B cell (primary cell): ENCODE measurements at regions not wholly inside any gene's neighbourhood (a gene's known extent, or its start where the extent isn't known, plus 50 kb on each side); places are given as distances from the start of the nearest gene placed in this dataset.

Source experiments
- ATAC-seq: fragments of 200-7000 bp; cut with Tn5 transposase; one replicate; pipeline ENCODE4 v1.10.0; 2021; ENCODE audit warnings: low read depth, mild to moderate bottlenecking, moderate number of reproducible peaks, moderate library complexity
- CTCF ChIA-PET: fragments of 350-600 bp; sonication (Branson Sonifier 250); formaldehyde crosslinking; loops from one replicate; lab custom pipeline; 2021; ENCODE audit warnings: antibody characterized with exemption, inconsistent platforms; lab: Charles Lee
- POLR2A ChIA-PET: fragments of 350-600 bp; sonication (Branson Sonifier 250); formaldehyde crosslinking; loops from one replicate; lab custom pipeline; 2021; ENCODE audit warnings: antibody characterized with exemption; lab: Charles Lee
- DNase-seq: peaks from one replicate; pipeline ENCODE4 v3.0.0; 2013
- H2AFZ ChIP-seq: 2 replicates; pipeline ENCODE4 v1.6.1; 2012; ENCODE audit warnings: mild to moderate bottlenecking, low read depth, low read length; ENCODE audit not compliant: insufficient read depth, poor library complexity, severe bottlenecking
- H3K27ac ChIP-seq, 2 donors: 1 replicate in 1 of 2; 2 replicates in 1 of 2; pipeline ENCODE4 v1.5.1; 2012 to 2013; ENCODE audit warnings: low read length in 2 of 2, mild to moderate bottlenecking in 2 of 2, moderate library complexity in 1 of 2
- H3K27me3 ChIP-seq, 4 experiments: fragments of 200-600 bp in 1 of 4; sonication (generic) in 1 of 4; replicated peaks in 1 of 4; 1 replicate in 2 of 4; 2 replicates in 2 of 4; pipeline versions ENCODE4 v1.6.1 to v1.7.0; 2013 to 2016; ENCODE audit warnings: low read length in 3 of 4, mild to moderate bottlenecking in 2 of 4, mixed read lengths in 1 of 4, moderate library complexity in 1 of 4; ENCODE audit not compliant: insufficient read depth in 4 of 4, control insufficient read depth in 3 of 4; ENCODE audit errors: control extremely low read depth in 1 of 4
- H3K36me3 ChIP-seq, 2 experiments: replicated peaks in 1 of 2; 1 replicate in 1 of 2; 2 replicates in 1 of 2; pipeline versions ENCODE4 v1.6.1 to v1.7.1; 2013; ENCODE audit warnings: low read length in 1 of 2; ENCODE audit not compliant: insufficient read depth in 2 of 2, control insufficient read depth in 1 of 2; ENCODE audit errors: control extremely low read depth in 1 of 2, extremely low read depth in 1 of 2
- H3K4me1 ChIP-seq, 2 donors: fragments of 200-600 bp in 1 of 2; sonication (generic) in 1 of 2; 1 replicate in 1 of 2; 2 replicates in 1 of 2; pipeline versions ENCODE4 v1.5.1 to v1.6.1; 2013 to 2017; ENCODE audit warnings: low read length in 2 of 2; ENCODE audit not compliant: control insufficient read depth in 2 of 2, insufficient read depth in 2 of 2
- H3K4me2 ChIP-seq: replicated peaks from 2 replicates; pipeline ENCODE3; 2012; ENCODE audit warnings: mild to moderate bottlenecking, low read depth, low read length; ENCODE audit not compliant: poor library complexity, severe bottlenecking
- H3K4me3 ChIP-seq, 5 experiments: fragments of 200-600 bp in 1 of 5; sonication (generic) in 1 of 5; 1 replicate in 3 of 5; 2 replicates in 2 of 5; pipeline versions ENCODE4 v1.5.1 to v1.7.0; 2011 to 2016; ENCODE audit warnings: low read length in 4 of 5, mild to moderate bottlenecking in 4 of 5, low read depth in 2 of 5, control low read depth in 1 of 5, moderate library complexity in 1 of 5; ENCODE audit not compliant: insufficient read depth in 1 of 5; ENCODE audit errors: control extremely low read depth in 1 of 5, extremely low read depth in 1 of 5
- H3K79me2 ChIP-seq: fragments of 200-600 bp; sonication (generic); one replicate; pipeline ENCODE4 v1.6.0; 2016; ENCODE audit warnings: low read length; ENCODE audit not compliant: control insufficient read depth, insufficient read depth
- H3K9ac ChIP-seq: fragments of 200-600 bp; sonication (generic); 2 replicates; pipeline ENCODE4 v1.6.1; 2017; ENCODE audit warnings: mild to moderate bottlenecking, low read length, moderate library complexity
- H3K9me3 ChIP-seq, 3 donors: one replicate each; pipeline versions ENCODE4 v1.6.1 to v1.7.1; 2013; ENCODE audit warnings: low read length in 2 of 3; ENCODE audit not compliant: control insufficient read depth in 2 of 3, insufficient read depth in 1 of 3; ENCODE audit errors: control extremely low read depth in 1 of 3
- H4K20me1 ChIP-seq: 2 replicates; pipeline ENCODE4 v1.6.0; 2012; ENCODE audit warnings: mild to moderate bottlenecking, low read length; ENCODE audit not compliant: insufficient read depth, control insufficient read depth, poor library complexity, severe bottlenecking
- H3K27ac Mint-ChIP-seq: one replicate; pipeline ENCODE4 v1.8.0; 2021; ENCODE audit warnings: mixed read lengths
- H3K27me3 Mint-ChIP-seq: one replicate; pipeline ENCODE4 v1.8.0; 2021; ENCODE audit warnings: mixed read lengths
- H3K4me1 Mint-ChIP-seq: one replicate; pipeline ENCODE4 v1.8.0; 2021; ENCODE audit warnings: mixed read lengths
- H3K4me3 Mint-ChIP-seq: one replicate; pipeline ENCODE4 v1.8.0; 2021; ENCODE audit warnings: mixed read lengths
- H3K9me3 Mint-ChIP-seq: one replicate; pipeline ENCODE4 v1.8.0; 2022; ENCODE audit warnings: mixed read lengths; ENCODE audit not compliant: insufficient read depth
- EZH2 ChIP-seq: IDR thresholded peaks from 2 replicates; pipeline ENCODE4 v1.6.1; 2012; ENCODE audit warnings: borderline replicate concordance, low read depth, mild to moderate bottlenecking, moderate library complexity, low read length; ENCODE audit not compliant: insufficient read depth, poor library complexity, severe bottlenecking
- WGBS: methylation state at CpG from one replicate; pipeline ENCODE4 v1.1.5; 2013; ENCODE audit warnings: missing lambda C conversion rate; ENCODE audit not compliant: insufficient coverage; 5-methylcytosine and 5-hydroxymethylcytosine counted together
- intact Hi-C: fragments of 100-400 bp; cut with micrococcal nuclease; formaldehyde crosslinking; loops from one replicate; pipeline ENCODE4 v1.10.0; 2022
- TF ChIP-seq, protein P1 (sequence below): fragments of 200-600 bp; IDR thresholded peaks from one replicate; pipeline ENCODE4 v1.8.0; 2022; ENCODE audit warnings: antibody characterized with exemption, mild to moderate bottlenecking

DNA sequence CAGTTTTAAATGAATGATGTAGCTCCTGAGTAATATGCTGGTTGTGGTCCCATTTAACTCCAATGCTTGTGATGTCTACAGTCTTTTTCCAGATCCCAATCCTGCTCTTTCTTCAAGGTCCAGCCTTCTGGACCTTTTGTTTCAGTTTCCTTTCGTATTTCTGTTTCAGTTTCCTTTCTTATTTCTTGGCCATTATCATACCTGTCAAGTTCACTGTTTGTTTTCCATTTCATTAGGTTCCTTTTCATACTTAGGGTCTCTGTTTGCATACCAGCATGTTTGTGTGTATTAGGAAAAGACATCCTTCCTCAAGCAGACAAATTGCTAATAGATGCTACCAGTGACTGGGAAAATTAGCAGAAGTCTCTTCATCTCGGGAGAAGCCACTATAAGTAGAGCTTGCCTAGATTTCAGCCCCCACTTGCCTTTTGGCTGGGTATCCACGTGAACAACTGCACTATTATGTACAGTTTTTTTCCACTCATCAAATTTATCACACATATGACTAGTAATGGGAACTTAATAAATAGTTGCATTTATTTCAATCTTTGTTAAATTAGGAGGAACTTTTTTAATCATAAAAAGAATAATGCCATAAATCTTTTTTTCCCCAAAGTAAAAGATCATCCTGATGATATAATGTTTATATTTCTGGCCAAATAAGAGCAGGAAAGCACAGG, 583.4 kb downstream of the BCKDHB start:
- intact Hi-C loops, result no loop called here
- H3K79me2 ChIP-seq, result no peaks in the 10 kb centered on the region
- 33% methylated on average over 1 of the region's 3 CpGs for WGBS
- no peak overlapping the region for H2AFZ ChIP-seq
- H3K36me3 ChIP-seq, result no peaks in the 10 kb centered on the region
- H3K4me3 ChIP-seq, result no peak overlapping the region
- no peaks in the 10 kb centered on the region for H3K27me3 ChIP-seq
- H3K9ac ChIP-seq, result no peak overlapping the region
- H3K9me3 ChIP-seq, result no peaks in the 10 kb centered on the region
- H3K4me2 ChIP-seq, result no peak overlapping the region
- CTCF ChIA-PET, result interaction anchor here (0.7 kb wide), 1 partner anchor 30 kb away, joined by 3 read pairs; no protein-coding TSS in a partner anchor
- no peak overlapping the region for H3K4me3 Mint-ChIP-seq
- no peak for DNase-seq
- POLR2A ChIA-PET, result no interaction called here
- H3K27ac ChIP-seq, result no peak overlapping the region
- no peaks in the 10 kb centered on the region for H3K4me1 ChIP-seq
- no peaks in the 10 kb centered on the region for H3K27me3 Mint-ChIP-seq
- H3K4me1 Mint-ChIP-seq, result no peaks in the 10 kb centered on the region
- H3K9me3 Mint-ChIP-seq, result peaks cover 2% of the 10 kb centered on the region
- TF ChIP-seq, protein P1, sequence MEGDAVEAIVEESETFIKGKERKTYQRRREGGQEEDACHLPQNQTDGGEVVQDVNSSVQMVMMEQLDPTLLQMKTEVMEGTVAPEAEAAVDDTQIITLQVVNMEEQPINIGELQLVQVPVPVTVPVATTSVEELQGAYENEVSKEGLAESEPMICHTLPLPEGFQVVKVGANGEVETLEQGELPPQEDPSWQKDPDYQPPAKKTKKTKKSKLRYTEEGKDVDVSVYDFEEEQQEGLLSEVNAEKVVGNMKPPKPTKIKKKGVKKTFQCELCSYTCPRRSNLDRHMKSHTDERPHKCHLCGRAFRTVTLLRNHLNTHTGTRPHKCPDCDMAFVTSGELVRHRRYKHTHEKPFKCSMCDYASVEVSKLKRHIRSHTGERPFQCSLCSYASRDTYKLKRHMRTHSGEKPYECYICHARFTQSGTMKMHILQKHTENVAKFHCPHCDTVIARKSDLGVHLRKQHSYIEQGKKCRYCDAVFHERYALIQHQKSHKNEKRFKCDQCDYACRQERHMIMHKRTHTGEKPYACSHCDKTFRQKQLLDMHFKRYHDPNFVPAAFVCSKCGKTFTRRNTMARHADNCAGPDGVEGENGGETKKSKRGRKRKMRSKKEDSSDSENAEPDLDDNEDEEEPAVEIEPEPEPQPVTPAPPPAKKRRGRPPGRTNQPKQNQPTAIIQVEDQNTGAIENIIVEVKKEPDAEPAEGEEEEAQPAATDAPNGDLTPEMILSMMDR, result no peak
- TF ChIP-seq EZH2, result no peak
- H3K27ac Mint-ChIP-seq, result no peak overlapping the region
- no peaks in the 10 kb centered on the region for H4K20me1 ChIP-seq
- no peak for ATAC-seq

- H3K4me1 Mint-ChIP-seq, result no peaks in the 10 kb centered on the region
- no peaks in the 10 kb centered on the region for H3K27me3 Mint-ChIP-seq
- Histone ChIP-seq H4K20me1 (no peaks in the 10 kb centered on the region), H3K9me3 (peaks cover 0 to 3% (median 0%) of the 10 kb centered on the region in 3 donors), H2AFZ (no peak overlapping the region), H3K4me3 (no peak overlapping the region), H3K27ac (no peak overlapping the region), H3K79me2 (no peaks in the 10 kb centered on the region), H3K4me1 (no peaks in the 10 kb centered on the region), H3K9ac (no peak overlapping the region), H3K27me3 (no peaks in the 10 kb centered on the region), H3K36me3 (no peaks in the 10 kb centered on the region), H3K4me2 (no peak overlapping the region)
- H3K9me3 Mint-ChIP-seq, result peaks cover 8% of the 10 kb centered on the region
- intact Hi-C loops, result no loop called here
- DNase-seq (no peak), ATAC-seq (no peak)
- CTCF ChIA-PET, result no interaction called here
- no CpG with 5 or more reads among the region's 2 CpGs for WGBS
- no peak for TF ChIP-seq EZH2
- TF ChIP-seq, protein P1, result no peak
- POLR2A ChIA-PET, result no interaction called here
- H3K27ac Mint-ChIP-seq, result no peak overlapping the region
- no peak overlapping the region for H3K4me3 Mint-ChIP-seq
These were observed 573.5 kb downstream of the BCKDHB start for GRCh38 chr6:80679992-80680391.
